Heart left ventricle (tissue), 16 donors: ENCODE measurements at regions not wholly inside any gene's neighbourhood (a gene's known extent, or its start where the extent isn't known, plus 50 kb on each side); places are given as distances from the start of the nearest gene placed in this dataset.

ENCODE experiments used
- ATAC-seq, 4 donors: fragments of 200-7000 bp; cut with Tn5 transposase; one replicate each; pipeline ENCODE4 v1.9.1; 2020 to 2022; ENCODE audit warnings: moderate library complexity in 4 of 4, mild to moderate bottlenecking in 3 of 4, moderate number of reproducible peaks in 1 of 4
- DNase-seq, 5 donors: peaks; one replicate each; pipeline ENCODE4 v3.0.0-alpha.2; 2020
- H3K27ac ChIP-seq, 12 donors: fragments of 200-600 bp; sonication (generic) in 4 of 12; one replicate each; pipeline versions ENCODE4 v1.5.0 to v1.8.0; 2016 to 2022; ENCODE audit warnings: mild to moderate bottlenecking in 2 of 12
- H3K27me3 ChIP-seq, 9 donors: fragments of 200-600 bp; sonication (generic) in 2 of 9; one replicate each; pipeline versions ENCODE4 v1.5.1 to v1.8.0; 2016 to 2022; ENCODE audit warnings: mild to moderate bottlenecking in 3 of 9
- H3K36me3 ChIP-seq, 9 donors: fragments of 200-600 bp; sonication (generic) in 2 of 9; one replicate each; pipeline versions ENCODE4 v1.5.0 to v1.8.0; 2018 to 2022; ENCODE audit warnings: mild to moderate bottlenecking in 2 of 9
- H3K4me1 ChIP-seq, 12 donors: fragments of 200-600 bp; sonication (generic) in 4 of 12; one replicate each; pipeline versions ENCODE4 v1.5.0 to v1.8.0; 2016 to 2022; ENCODE audit warnings: mild to moderate bottlenecking in 3 of 12
- H3K4me3 ChIP-seq, 12 donors: fragments of 200-600 bp; sonication (generic) in 4 of 12; one replicate each; pipeline versions ENCODE4 v1.5.0 to v1.8.0; 2017 to 2022; ENCODE audit warnings: mild to moderate bottlenecking in 9 of 12, moderate library complexity in 4 of 12
- H3K9me3 ChIP-seq, 12 donors: fragments of 200-600 bp; sonication (generic) in 4 of 12; one replicate each; pipeline versions ENCODE4 v1.5.0 to v1.8.0; 2016 to 2022; ENCODE audit warnings: mild to moderate bottlenecking in 1 of 12
- CTCF ChIP-seq, 12 donors: fragments of 200-600 bp; sonication (generic) in 4 of 12; IDR thresholded peaks; one replicate each; pipeline versions ENCODE4 v1.5.0 to v1.8.0; 2018 to 2022; ENCODE audit warnings: antibody characterized with exemption in 12 of 12, mild to moderate bottlenecking in 5 of 12
- POLR2A ChIP-seq, 2 donors: fragments of 450-650 bp; IDR thresholded peaks; one replicate each; pipeline ENCODE4 v1.6.1; 2017; ENCODE audit warnings: antibody characterized with exemption in 2 of 2, mild to moderate bottlenecking in 2 of 2, moderate library complexity in 2 of 2
- WGBS, 4 donors: extraction: QIAGEN DNeasy Blood & Tissue Kit in 2 of 4; methylation state at CpG; one replicate each; pipeline versions ENCODE4 v1.1.5 to v1.1.7; 2013 to 2018; 5-methylcytosine and 5-hydroxymethylcytosine counted together
- intact Hi-C, 10 donors: fragments of 100-400 bp; cut with DNase I; formaldehyde crosslinking; loops; one replicate each; pipeline versions ENCODE4 v1.11.1 to v1.14.2; 2022
- donor health status: ischemic (EF 13 %, LVEDD 7.1; RV severe dilation, severe dysfunction).
- donor health status: healthy with polysubstance abuse.
- donor health status: DM: no; HTN: yes; CAD: no.
- donor health status: DM: no; HTN: no; CAD: no.
- donor health status: ischemic (EF 25% LVEDD 6.9; RV normal size, moderate dysfunction).
- donor health status: ischemic (EF 25% LVEDD 5.7; RV mildly dilated, moderate dysfunction).
- donor health status: healthy.
- donor health status: DM: yes; HTN: yes; CAD: no.
- donor health status: ischemic (EF 35%, LVEDD 5.7; RV mildly dilated, moderate dysfunction).
- donor health status: nonischemic (EF 11% LVEDD 7.7; RV severe dilation, severe dysfunction).
- donor health status: DM: yes; HTN: yes; CAD: no.
- donor health status: PGD.
- donor health status: ischemic (EF 29% LVEDD 5.4; RV normal size, mild dysfunction).
- donor health status: nonischemic (EF 23%, LVEDD 6.1; RV moderate dilation, normal function).

GRCh38 chr5:111834926-111835599 lies 78.1 kb upstream of the NREP start:
- intact Hi-C loops, result loop anchor here in 1 of 10 donors (10.0 kb wide), 1 partner anchor 310 kb away; no protein-coding TSS in a partner anchor
- Histone ChIP-seq H3K9me3 (no peaks in the 10 kb centered on the region), H3K4me1 (peaks cover 0 to 6% (median 0%) of the 10 kb centered on the region in 12 donors), H3K27me3 (no peaks in the 10 kb centered on the region), H3K36me3 (no peaks in the 10 kb centered on the region), H3K27ac (no peak overlapping the region), H3K4me3 (no peak overlapping the region)
- ATAC-seq, result no peak
- 93 to 98% (median 95%) methylated on average over 2 of the region's 2 CpGs for WGBS, 4 donors
- no peak for DNase-seq
- TF ChIP-seq POLR2A (IDR thresholded peaks at IDR 0.05) (no peak), CTCF (IDR thresholded peaks at IDR 0.05) (peak in 2 of 12 donors; percentile 11 to 25)

GRCh38 chr5:111830333-111830732 lies 73.3 kb upstream of the NREP start:
- Histone ChIP-seq H3K27me3 (no peaks in the 10 kb centered on the region), H3K27ac (no peak overlapping the region), H3K4me1 (peaks cover 0 to 6% (median 0%) of the 10 kb centered on the region in 12 donors), H3K4me3 (no peak overlapping the region), H3K9me3 (no peaks in the 10 kb centered on the region), H3K36me3 (no peaks in the 10 kb centered on the region)
- DNase-seq (no peak), ATAC-seq (no peak)
- TF ChIP-seq POLR2A (IDR thresholded peaks at IDR 0.05), result no peak
- TF ChIP-seq CTCF (IDR thresholded peaks at IDR 0.05), result no peak
- intact Hi-C loops, result loop anchor here in 1 of 10 donors (10.0 kb wide), 1 partner anchor 314 kb away; no protein-coding TSS in a partner anchor
- 90 to 98% (median 93%) methylated on average over 1 of the region's 1 CpG for WGBS, 4 donors

- Histone ChIP-seq H3K9me3 (no peaks in the 10 kb centered on the region), H3K27me3 (no peaks in the 10 kb centered on the region), H3K4me1 (peaks cover 0 to under 1% (median 0%) of the 10 kb centered on the region in 12 donors), H3K27ac (no peak overlapping the region), H3K36me3 (no peaks in the 10 kb centered on the region), H3K4me3 (no peak overlapping the region)
- ATAC-seq (no peak), DNase-seq (no peak)
- no peak for TF ChIP-seq POLR2A (IDR thresholded peaks at IDR 0.05)
- no peak for TF ChIP-seq CTCF (IDR thresholded peaks at IDR 0.05)
- 83 to 100% (median 92%) methylated on average over 1 of the region's 1 CpG for WGBS, 4 donors
- intact Hi-C loops, result loop anchor here in 1 of 10 donors (10.0 kb wide), 1 partner anchor 315 kb away; no protein-coding TSS in a partner anchor
Observed at GRCh38 chr5:111829701-111830100, 72.7 kb upstream of the NREP start.

- H3K36me3 ChIP-seq, result no peaks in the 10 kb centered on the region
- DNase-seq, result no peak
- no peaks in the 10 kb centered on the region for H3K27me3 ChIP-seq
- WGBS, 4 donors, result 91 to 97% (median 95%) methylated on average over 6 of the region's 6 CpGs
- no peak overlapping the region for H3K27ac ChIP-seq
- no peak for TF ChIP-seq CTCF (IDR thresholded peaks at IDR 0.05)
- ATAC-seq, result no peak
- intact Hi-C loops, result no loop called here
- H3K4me3 ChIP-seq, result no peak overlapping the region
- no peaks in the 10 kb centered on the region for H3K4me1 ChIP-seq
- H3K9me3 ChIP-seq, result no peaks in the 10 kb centered on the region
Observed at GRCh38 chr5:111826064-111826463, 69.1 kb upstream of the NREP start.
